ENCODE measurements at regions not wholly inside any gene's neighbourhood (a gene's known extent, or its start where the extent isn't known, plus 50 kb on each side); places are given as distances from the start of the nearest gene placed in this dataset.

DNA sequence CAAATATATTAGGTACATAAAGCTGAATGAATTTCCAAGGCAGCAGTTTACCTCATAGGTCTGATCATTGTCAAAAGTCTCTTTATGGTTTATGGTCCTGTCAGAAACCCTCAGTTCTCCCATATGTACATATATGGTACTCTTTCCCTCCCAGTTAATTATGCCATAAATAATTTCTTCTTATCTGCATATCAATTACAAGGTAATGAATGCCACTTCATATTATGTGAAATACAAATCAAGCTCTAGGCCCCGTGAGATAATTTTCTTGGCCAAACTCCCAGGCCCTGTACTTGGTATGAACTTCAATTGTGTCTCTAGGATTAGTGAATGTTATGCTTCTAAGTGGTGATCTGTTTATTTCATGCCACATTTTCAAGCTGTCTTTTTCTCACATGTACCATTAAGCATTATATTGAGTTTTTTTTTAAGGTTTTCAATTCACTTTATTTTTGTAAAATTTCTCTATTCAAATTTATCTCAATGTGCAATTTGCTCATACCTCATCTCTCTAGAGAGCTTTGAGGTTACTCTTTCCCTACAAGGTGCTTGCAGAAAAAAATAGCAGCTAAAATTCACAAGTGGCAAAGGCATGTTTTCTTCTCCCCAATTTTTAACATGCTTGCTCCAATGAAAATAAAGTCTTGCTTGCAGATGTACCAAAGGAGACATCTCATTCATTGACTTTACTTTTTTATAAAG, 430.6 kb upstream of the VRK2 start:
- no peak for TF ChIP-seq CTCF (IDR thresholded peaks at IDR 0.05; ENCODE audit: unreplicated experiment)
- H3K27ac Mint-ChIP-seq (ENCODE audit: unreplicated experiment), result no peak overlapping the region
- H3K36me3 Mint-ChIP-seq (ENCODE audit: insufficient read depth, unreplicated experiment), result no peaks in the 10 kb centered on the region
- no peaks in the 10 kb centered on the region for H3K9me3 Mint-ChIP-seq (ENCODE audit: low read depth, unreplicated experiment)
- no peak overlapping the region for H3K4me3 Mint-ChIP-seq (ENCODE audit: low read depth, unreplicated experiment)
- CTCF ChIA-PET, result no interaction called here
- H3K4me1 Mint-ChIP-seq (ENCODE audit: low read depth, unreplicated experiment), result no peaks in the 10 kb centered on the region
- DNase-seq, result no peak
- intact Hi-C loops (cut with micrococcal nuclease; ENCODE audit: unreplicated experiment), result no loop called here
- H3K27me3 Mint-ChIP-seq (ENCODE audit: unreplicated experiment), result no peaks in the 10 kb centered on the region
- BruUV-seq (replicated peaks), result no TSS peak

- no peak for TF ChIP-seq CTCF (IDR thresholded peaks at IDR 0.05; ENCODE audit: unreplicated experiment)
- no peak for DNase-seq
- CTCF ChIA-PET, result no interaction called here
- BruUV-seq (replicated peaks), result no TSS peak
- H3K9me3 Mint-ChIP-seq (ENCODE audit: low read depth, unreplicated experiment), result no peaks in the 10 kb centered on the region
- no peaks in the 10 kb centered on the region for H3K27me3 Mint-ChIP-seq (ENCODE audit: unreplicated experiment)
- no peaks in the 10 kb centered on the region for H3K4me1 Mint-ChIP-seq (ENCODE audit: low read depth, unreplicated experiment)
- intact Hi-C loops (cut with micrococcal nuclease; ENCODE audit: unreplicated experiment), result no loop called here
- no peak overlapping the region for H3K4me3 Mint-ChIP-seq (ENCODE audit: low read depth, unreplicated experiment)
- H3K27ac Mint-ChIP-seq (ENCODE audit: unreplicated experiment), result no peak overlapping the region
- H3K36me3 Mint-ChIP-seq (ENCODE audit: insufficient read depth, unreplicated experiment), result no peaks in the 10 kb centered on the region
Measured at GRCh38 chr2:57617318-57617717, 429.3 kb upstream of the VRK2 start.

GRCh38 chr2:57621122-57621663, 425.4 kb upstream of the VRK2 start:
- no TSS peak for BruUV-seq (replicated peaks)
- DNase-seq, result no peak
- no peak overlapping the region for H3K4me3 Mint-ChIP-seq (ENCODE audit: low read depth, unreplicated experiment)
- TF ChIP-seq CTCF (IDR thresholded peaks at IDR 0.05; ENCODE audit: unreplicated experiment), result no peak
- H3K27me3 Mint-ChIP-seq (ENCODE audit: unreplicated experiment), result no peaks in the 10 kb centered on the region
- intact Hi-C loops (cut with micrococcal nuclease; ENCODE audit: unreplicated experiment), result no loop called here
- H3K4me1 Mint-ChIP-seq (ENCODE audit: low read depth, unreplicated experiment), result no peaks in the 10 kb centered on the region
- no peak overlapping the region for H3K27ac Mint-ChIP-seq (ENCODE audit: unreplicated experiment)
- CTCF ChIA-PET, result no interaction called here
- no peaks in the 10 kb centered on the region for H3K9me3 Mint-ChIP-seq (ENCODE audit: low read depth, unreplicated experiment)
- H3K36me3 Mint-ChIP-seq (ENCODE audit: insufficient read depth, unreplicated experiment), result no peaks in the 10 kb centered on the region

- no TSS peak for BruUV-seq (replicated peaks)
- Mint-ChIP-seq H3K9me3 (ENCODE audit: low read depth, unreplicated experiment) (no peaks in the 10 kb centered on the region), H3K4me3 (ENCODE audit: low read depth, unreplicated experiment) (no peak overlapping the region), H3K36me3 (ENCODE audit: insufficient read depth, unreplicated experiment) (no peaks in the 10 kb centered on the region), H3K27me3 (ENCODE audit: unreplicated experiment) (no peaks in the 10 kb centered on the region), H3K27ac (ENCODE audit: unreplicated experiment) (no peak overlapping the region), H3K4me1 (ENCODE audit: low read depth, unreplicated experiment) (no peaks in the 10 kb centered on the region)
- no peak for DNase-seq
- intact Hi-C loops (cut with micrococcal nuclease; ENCODE audit: unreplicated experiment), result no loop called here
- CTCF ChIA-PET, result no interaction called here
- no peak for TF ChIP-seq CTCF (IDR thresholded peaks at IDR 0.05; ENCODE audit: unreplicated experiment)
Measured at GRCh38 chr2:57622009-57622408, 424.6 kb upstream of the VRK2 start.

Measured in Calu3 (cell line).